ENCODE measurements at regions not wholly inside any gene's neighbourhood (a gene's known extent, or its start where the extent isn't known, plus 50 kb on each side); places are given as distances from the start of the nearest gene placed in this dataset.
"Not testable (repeated sequence)": the region's sequence is repeated elsewhere in the genome, so short reads cannot be mapped to it uniquely, and the experiment has no call there.

- DNase-seq, result no peak
These were observed 713.1 kb downstream of the SI start for GRCh38 chr3:164365242-164365641.

GRCh38 chr3:164364111-164364510 lies 714.2 kb downstream of the SI start:
- no peak for DNase-seq

GRCh38 chr3:164360738-164361406 lies 717.4 kb downstream of the SI start:
- DNase-seq, result no peak

- DNase-seq, result no peak
These were observed 718.2 kb downstream of the SI start for GRCh38 chr3:164360078-164360578.

DNA sequence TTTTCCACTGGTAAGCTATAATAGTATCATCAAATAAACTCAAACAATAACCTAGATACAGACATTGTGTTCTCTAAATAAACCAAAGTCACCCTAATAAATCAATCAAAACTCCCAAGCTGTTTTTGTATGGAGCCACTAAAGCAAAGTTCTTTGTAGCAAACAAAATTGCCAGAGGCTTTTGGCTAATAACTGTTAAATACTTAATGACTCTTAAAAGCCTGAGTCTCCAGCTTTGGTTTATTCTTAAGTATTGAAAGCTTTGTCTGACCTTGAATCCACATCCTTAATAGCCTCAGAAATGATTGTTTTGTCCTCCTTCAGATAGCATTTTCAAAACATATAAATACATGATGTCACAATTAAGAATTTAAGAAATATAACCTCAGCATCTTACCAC lies 725.3 kb downstream of the SI start:
- no peak for DNase-seq

DNA sequence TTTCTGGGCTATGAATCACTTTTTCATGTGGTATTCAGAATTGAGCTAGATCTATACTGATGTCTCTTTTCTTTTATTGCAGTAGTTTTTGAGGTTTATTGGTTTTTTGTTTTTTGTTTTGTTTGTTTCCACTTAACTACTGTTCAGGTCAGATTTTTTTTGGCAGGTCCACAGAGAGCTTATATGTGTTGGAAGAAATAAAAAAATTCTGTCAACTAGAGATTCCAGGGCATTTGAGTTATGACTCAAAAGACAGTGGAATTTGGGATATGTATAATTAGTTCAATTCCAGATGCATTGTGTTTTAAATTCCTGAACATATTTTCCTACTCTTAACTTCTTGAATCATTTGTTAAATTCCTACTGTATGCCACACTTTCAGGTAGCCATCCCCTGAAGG lies 727.2 kb downstream of the SI start:
- DNase-seq, result no peak

GRCh38 chr3:164342206-164342605 lies 736.1 kb downstream of the SI start:
- not testable (repeated sequence) for DNase-seq

DNA sequence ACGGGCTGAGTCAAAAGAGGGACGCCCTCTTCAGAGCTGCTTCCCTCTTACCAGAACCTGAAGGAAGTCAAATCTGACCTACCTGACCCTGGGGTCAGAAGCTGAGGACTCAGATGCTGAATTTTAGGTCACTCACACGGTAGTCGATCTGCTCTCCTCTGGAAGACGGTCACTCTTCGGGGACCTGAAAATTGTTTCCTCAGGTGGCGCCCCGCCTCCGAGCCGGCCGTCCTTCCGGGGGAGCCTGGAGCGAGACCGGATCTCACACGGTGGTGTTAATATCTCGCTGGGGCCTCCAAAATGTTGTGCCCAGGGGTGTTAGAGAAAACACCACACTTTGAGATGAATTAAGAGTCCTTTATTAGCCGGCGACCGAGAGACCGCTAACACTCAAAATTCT lies 737.2 kb downstream of the SI start:
- DNase-seq, result no peak

DNA sequence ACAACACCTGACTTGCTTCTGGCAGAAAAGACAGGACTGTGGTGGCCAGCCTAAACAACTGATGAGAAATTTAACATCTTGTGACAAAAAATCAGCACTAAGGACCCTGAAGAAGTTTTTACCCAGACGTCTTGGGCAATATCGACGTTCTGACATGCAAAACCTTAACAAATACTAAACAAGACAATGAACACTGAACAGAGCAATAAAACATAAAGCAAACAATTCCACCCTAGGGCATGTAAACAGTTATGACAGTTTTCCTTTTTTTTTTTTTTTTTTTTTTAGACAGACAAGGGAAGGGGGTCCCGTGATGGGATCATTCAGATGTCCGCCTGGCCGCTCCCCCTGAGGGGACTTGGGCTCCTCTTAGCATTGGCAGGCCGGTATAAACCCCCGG lies 738.0 kb downstream of the SI start:
- no peak for DNase-seq

GRCh38 chr3:164332831-164333802 lies 745.2 kb downstream of the SI start:
- DNase-seq, result no peak

DNA sequence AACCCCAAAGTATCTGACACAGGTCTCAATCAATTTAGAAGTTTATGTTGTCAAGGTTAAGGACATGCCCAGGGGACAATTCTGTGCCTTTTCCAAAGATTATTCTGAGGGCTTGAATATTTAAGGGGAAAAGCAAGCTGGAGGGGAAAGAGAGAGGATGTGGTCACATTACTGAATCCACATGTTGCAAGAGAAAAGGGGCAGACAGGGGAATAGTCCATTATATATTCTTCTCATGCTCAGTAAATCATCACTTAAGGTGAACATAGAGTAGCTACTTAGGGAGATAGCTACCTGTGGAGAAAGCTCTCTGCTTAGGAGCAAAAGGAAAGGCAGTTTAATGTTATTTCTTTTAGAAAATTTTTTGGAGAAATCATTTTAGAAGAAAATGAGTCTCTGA lies 751.6 kb downstream of the SI start:
- DNase-seq, result no peak

- DNase-seq, result no peak
These were observed 757.3 kb downstream of the SI start for GRCh38 chr3:164320962-164321361.

- DNase-seq, result no peak
These were observed 772.3 kb downstream of the SI start for GRCh38 chr3:164306042-164306441.

GRCh38 chr3:164303894-164304293 lies 774.4 kb downstream of the SI start:
- no peak for DNase-seq

DNA sequence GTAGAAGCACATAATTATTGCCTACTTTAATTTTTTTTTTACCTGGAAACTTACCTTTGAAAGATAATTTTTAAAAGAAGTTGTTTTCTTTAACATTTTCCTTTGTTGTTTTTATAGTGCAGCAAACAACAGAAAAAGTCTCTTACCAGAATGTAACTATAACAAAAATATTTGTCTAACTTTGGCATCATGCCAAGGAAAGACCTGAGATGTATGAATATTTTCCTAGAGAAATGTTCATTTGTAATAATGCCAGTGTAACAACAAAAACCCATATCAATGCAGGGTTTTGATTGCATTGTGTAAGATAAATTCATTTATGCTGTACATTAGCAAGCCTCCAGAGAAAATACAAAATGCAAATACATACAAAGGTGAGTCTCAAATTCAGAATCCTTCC lies 775.7 kb downstream of the SI start:
- no peak for DNase-seq

DNA sequence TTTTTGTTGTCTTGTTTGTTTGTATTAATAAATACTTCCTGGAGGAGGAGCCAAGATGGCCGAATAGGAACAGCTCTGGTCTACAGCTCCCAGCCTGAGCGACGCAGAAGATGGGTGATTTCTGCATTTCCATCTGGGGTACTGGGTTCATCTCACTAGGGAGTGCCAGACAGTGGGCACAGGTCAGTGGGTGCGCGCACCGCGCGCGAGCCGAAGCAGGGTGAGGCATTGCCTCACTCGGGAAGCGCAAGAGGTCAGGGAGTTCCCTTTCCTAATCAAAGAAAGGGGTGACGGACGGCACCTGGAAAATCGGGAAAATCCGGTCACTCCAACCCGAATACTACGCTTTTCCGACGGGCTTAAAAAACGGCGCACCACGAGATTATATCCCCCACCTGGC lies 786.8 kb downstream of the SI start:
- not testable (repeated sequence) for DNase-seq

DNA sequence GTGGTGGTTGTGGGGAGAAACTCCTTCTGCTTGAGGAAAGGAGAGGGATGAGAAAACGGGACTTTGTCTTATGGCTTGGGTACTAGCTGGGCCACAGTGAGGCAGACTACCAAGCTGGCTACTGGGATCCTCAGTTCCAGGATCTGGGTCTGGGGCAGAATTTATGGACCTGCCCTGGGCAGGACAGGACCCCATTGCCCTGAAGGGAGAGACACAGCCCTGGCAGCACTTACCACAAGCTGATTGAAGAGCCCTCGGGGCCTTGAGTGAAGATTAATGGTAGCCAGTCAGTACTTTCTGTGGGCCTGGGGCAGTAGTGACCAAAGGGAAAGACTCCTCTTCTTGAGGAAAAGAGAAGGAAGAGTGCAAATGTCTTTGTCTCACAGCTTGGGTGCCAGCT lies 799.7 kb downstream of the SI start:
- no peak for DNase-seq

DNA sequence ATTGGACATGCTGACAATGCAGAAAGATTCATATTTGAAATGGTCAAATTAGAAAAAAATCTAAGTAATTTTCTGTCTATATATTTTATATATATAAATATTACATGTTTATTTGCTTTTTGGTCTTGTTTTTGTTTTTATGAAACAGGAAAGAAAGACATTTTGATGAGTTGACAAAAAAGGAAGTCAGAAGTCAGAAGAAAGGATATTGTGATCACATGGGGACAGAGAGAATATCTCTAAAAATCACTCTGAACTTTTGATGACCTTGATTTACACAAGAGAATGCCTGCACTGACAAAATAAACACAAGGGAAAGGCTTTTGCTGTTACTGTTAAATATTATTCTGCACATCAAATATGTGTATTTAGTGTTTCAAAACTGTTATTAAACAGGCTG lies 811.2 kb downstream of the SI start:
- no peak for DNase-seq

- no peak for DNase-seq
These were observed 827.4 kb downstream of the SI start for GRCh38 chr3:164250923-164251322.

DNA sequence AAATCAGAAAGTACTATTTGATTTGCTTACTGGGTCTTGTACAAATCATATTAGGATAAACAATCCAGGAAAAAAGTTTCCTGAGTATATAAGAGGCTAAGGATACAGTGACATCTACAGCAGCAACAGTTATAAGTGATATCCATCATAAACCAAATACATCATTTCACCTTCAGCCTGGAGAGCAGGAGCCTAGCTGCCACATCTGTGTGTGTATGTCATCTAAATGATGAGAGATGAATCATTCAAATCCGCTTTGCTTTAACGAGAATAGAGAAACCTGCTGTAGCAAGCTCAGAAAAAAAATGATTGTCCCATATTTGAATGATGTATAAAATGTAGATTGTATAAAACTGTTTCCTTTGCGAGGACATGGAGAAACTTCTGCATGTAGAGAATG lies 841.4 kb downstream of the SI start:
- no peak for DNase-seq

DNA sequence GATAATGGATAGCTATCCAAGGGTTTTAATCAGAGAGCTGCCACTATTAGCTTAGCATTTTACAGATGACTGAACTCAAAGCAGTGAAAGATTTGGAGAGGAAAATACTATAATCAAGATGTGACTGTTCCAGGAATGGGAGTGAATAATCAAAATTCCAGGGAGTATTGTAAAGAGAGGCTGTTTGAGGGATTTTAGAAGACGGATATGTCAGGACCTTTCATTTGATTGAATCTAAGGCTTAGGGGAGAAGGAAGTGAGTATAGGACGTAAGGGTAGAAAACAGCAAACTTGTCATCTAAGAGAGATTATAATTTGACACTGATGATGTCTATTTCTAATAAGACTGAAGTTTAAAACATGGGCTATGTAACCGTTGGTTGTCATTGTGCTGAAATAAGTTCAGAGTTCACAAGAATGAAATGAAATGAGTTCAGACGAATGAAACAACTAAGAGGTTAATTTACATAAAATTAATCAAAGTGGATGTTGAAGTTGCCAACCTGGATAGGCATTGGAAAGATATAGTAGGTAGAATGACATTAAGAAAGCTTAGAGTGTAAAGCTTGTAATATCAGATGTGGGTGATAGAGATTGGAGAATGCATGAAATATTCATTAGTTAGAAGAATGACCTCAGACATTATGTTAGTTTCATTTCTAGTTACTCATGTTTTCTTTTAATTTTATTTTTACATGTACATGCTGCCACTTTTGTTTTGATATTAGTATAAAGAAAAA lies 842.8 kb downstream of the SI start:
- no peak for DNase-seq

GRCh38 chr3:164233951-164234350 lies 844.3 kb downstream of the SI start:
- no peak for DNase-seq

- DNase-seq, result no peak
These were observed 846.6 kb downstream of the SI start for GRCh38 chr3:164231718-164232117.

Data from NCI-H2107 (cell line).